HEK293 (cell line): ENCODE measurements at regions not wholly inside any gene's neighbourhood (a gene's known extent, or its start where the extent isn't known, plus 50 kb on each side); places are given as distances from the start of the nearest gene placed in this dataset.

Experiments
- BCL11A ChIP-seq: fragments of 450-650 bp; formaldehyde crosslinking; IDR thresholded peaks from 2 replicates; pipeline ENCODE4 v1.5.1; 2016; ENCODE audit warnings: low read depth, missing biosample characterization, missing genetic modification characterization
- CTCF ChIP-seq: fragments of 450-650 bp; formaldehyde crosslinking; IDR thresholded peaks from 2 replicates; pipeline ENCODE4 v1.5.1; 2016; ENCODE audit warnings: missing biosample characterization, missing genetic modification characterization
- OSR2 ChIP-seq: fragments of 450-650 bp; formaldehyde crosslinking; IDR thresholded peaks from 2 replicates; pipeline ENCODE4 v1.5.1; 2016; ENCODE audit warnings: missing biosample characterization, missing genetic modification characterization
- PRDM6 ChIP-seq: fragments of 450-650 bp; formaldehyde crosslinking; IDR thresholded peaks from 2 replicates; pipeline ENCODE4 v1.5.1; 2017; ENCODE audit warnings: missing biosample characterization, missing genetic modification characterization
- ZBTB11 ChIP-seq: fragments of 450-650 bp; formaldehyde crosslinking; conservative IDR thresholded peaks from 2 replicates; pipeline ENCODE4 v1.5.1; 2016; ENCODE audit warnings: low read depth, missing biosample characterization, missing genetic modification characterization
- ZNF777 ChIP-seq: fragments of 450-650 bp; formaldehyde crosslinking; IDR thresholded peaks from 2 replicates; pipeline ENCODE4 v1.5.1; 2017; ENCODE audit warnings: missing biosample characterization, missing genetic modification characterization, borderline replicate concordance
- ZSCAN16 ChIP-seq: fragments of 450-650 bp; formaldehyde crosslinking; IDR thresholded peaks from 2 replicates; pipeline ENCODE4 v1.5.1; 2016; ENCODE audit warnings: missing biosample characterization, missing genetic modification characterization
- ZSCAN18 ChIP-seq: fragments of 450-650 bp; formaldehyde crosslinking; IDR thresholded peaks from 2 replicates; pipeline ENCODE4 v1.5.1; 2016; ENCODE audit warnings: missing biosample characterization, missing genetic modification characterization
- TF ChIP-seq, protein P1 (sequence below): fragments of 450-650 bp; formaldehyde crosslinking; IDR thresholded peaks from 2 replicates; pipeline ENCODE4 v1.5.1; 2017; ENCODE audit warnings: missing biosample characterization, missing genetic modification characterization

- TF ChIP-seq BCL11A (tag by site-specific recombination) (no peak), PRDM6 (tag by site-specific recombination) (no peak), CTCF (tag by site-specific recombination) (no peak), ZBTB11 (no peak), ZSCAN16 (tag by site-specific recombination) (no peak), OSR2 (tag by site-specific recombination) (no peak), ZNF777 (tag by site-specific recombination) (no peak), ZSCAN18 (tag by site-specific recombination) (no peak)
- TF ChIP-seq, protein P1, sequence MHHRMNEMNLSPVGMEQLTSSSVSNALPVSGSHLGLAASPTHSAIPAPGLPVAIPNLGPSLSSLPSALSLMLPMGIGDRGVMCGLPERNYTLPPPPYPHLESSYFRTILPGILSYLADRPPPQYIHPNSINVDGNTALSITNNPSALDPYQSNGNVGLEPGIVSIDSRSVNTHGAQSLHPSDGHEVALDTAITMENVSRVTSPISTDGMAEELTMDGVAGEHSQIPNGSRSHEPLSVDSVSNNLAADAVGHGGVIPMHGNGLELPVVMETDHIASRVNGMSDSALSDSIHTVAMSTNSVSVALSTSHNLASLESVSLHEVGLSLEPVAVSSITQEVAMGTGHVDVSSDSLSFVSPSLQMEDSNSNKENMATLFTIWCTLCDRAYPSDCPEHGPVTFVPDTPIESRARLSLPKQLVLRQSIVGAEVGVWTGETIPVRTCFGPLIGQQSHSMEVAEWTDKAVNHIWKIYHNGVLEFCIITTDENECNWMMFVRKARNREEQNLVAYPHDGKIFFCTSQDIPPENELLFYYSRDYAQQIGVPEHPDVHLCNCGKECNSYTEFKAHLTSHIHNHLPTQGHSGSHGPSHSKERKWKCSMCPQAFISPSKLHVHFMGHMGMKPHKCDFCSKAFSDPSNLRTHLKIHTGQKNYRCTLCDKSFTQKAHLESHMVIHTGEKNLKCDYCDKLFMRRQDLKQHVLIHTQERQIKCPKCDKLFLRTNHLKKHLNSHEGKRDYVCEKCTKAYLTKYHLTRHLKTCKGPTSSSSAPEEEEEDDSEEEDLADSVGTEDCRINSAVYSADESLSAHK (tag by site-specific recombination): no peak
These were observed 161.7 kb upstream of the RTL1 start for GRCh38 chr14:101065246-101065645.
